Breast epithelium (tissue), 4 donors: ENCODE measurements at regions not wholly inside any gene's neighbourhood (a gene's known extent, or its start where the extent isn't known, plus 50 kb on each side); places are given as distances from the start of the nearest gene placed in this dataset.

ENCODE experiments used
- DNase-seq, 2 donors: peaks; one replicate each; pipeline ENCODE4 v3.0.0-alpha.2; 2019; ENCODE audit warnings: low spot score in 2 of 2
- H3K27ac ChIP-seq, 2 donors: fragments of 200-600 bp; sonication (generic) in 1 of 2; one replicate each; pipeline ENCODE4 v1.5.1; 2016 to 2019; ENCODE audit warnings: mild to moderate bottlenecking in 1 of 2
- H3K27me3 ChIP-seq, 2 donors: fragments of 200-600 bp; sonication (generic) in 1 of 2; one replicate each; pipeline versions ENCODE4 v1.5.1 to v1.6.0; 2017 to 2019; ENCODE audit warnings: control low read depth in 1 of 2, mild to moderate bottlenecking in 1 of 2
- H3K36me3 ChIP-seq: fragments of 200-600 bp; one replicate; pipeline ENCODE4 v1.5.1; 2019
- H3K4me1 ChIP-seq, 2 donors: fragments of 200-600 bp; sonication (generic); one replicate each; pipeline ENCODE4 v1.5.1; 2016 to 2019; ENCODE audit warnings: control low read depth in 1 of 2
- H3K4me3 ChIP-seq, 3 donors: fragments of 200-600 bp; sonication (generic); 1 replicate in 2 of 3; 2 replicates in 1 of 3; pipeline ENCODE4 v1.5.1; 2016 to 2019; ENCODE audit warnings: mild to moderate bottlenecking in 3 of 3, moderate library complexity in 2 of 3
- H3K9me3 ChIP-seq, 2 donors: fragments of 200-600 bp; sonication (generic) in 1 of 2; one replicate each; pipeline ENCODE4 v1.5.1; 2016 to 2019; ENCODE audit warnings: control low read depth in 1 of 2
- POLR2A ChIP-seq: fragments of 450-650 bp; IDR thresholded peaks from one replicate; pipeline ENCODE4 v1.6.1; 2016; ENCODE audit warnings: antibody characterized with exemption, mild to moderate bottlenecking, moderate library complexity
- POLR2AphosphoS5 ChIP-seq, 3 donors: sonication (generic); formaldehyde crosslinking; IDR thresholded peaks; one replicate each; pipeline ENCODE4 v1.6.1; 2017; ENCODE audit warnings: antibody characterized with exemption in 3 of 3
- intact Hi-C: fragments of 100-400 bp; cut with DNase I; formaldehyde crosslinking; loops from one replicate; pipeline ENCODE4 v1.15.1; 2023; ENCODE audit warnings: low total_unique reads
- TF ChIP-seq, protein P1 (sequence below), 3 donors: fragments of 450-650 bp; IDR thresholded peaks; one replicate each; pipeline ENCODE4 v1.5.1; 2016 to 2017; ENCODE audit warnings: antibody characterized with exemption in 3 of 3, mild to moderate bottlenecking in 3 of 3, moderate library complexity in 3 of 3

DNA sequence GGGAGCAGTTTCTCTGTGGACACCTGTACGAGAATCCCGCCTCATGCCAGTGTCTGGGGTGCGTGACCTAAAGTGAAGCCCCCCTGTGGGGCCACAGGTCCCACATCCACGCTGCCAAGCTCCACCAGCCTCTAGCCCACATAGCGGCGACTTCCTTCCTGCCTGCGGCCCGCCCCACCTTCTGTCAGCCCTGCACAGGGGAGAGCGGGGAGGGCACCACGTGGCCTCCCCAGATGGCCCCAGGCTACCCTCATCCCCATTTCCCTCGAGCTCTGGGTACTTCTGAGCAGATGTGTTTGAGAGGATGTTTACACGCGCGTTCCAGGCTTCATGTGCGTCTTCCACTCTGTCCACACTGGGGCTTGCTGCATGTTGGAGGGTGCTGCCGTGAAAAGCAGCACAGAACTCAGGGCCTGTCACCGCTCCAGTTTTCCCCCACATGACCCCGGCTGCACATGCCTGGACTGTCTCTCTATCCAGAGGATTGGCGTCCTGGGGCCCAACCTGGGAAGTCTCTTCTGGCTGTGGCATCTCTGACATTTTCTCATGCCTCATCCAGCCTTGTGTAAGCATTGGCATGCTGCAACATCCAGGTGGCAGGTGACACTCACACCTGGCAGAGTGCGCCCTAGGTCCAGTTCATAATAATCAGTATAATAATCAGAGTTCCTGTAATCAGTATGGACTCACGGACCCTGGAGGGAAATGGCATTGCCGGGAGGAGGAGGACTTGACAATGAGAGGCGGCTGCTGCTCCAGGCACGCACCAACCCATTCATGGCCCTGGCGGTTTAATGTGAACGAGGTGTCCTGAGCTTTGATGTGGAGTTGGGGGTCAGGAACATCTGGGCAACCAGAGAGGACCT lies 146.3 kb upstream of the TWIST2 start:
- peak in 1 of 2 donors; percentile 14 for DNase-seq
- H3K4me1 ChIP-seq: no peaks in the 10 kb centered on the region
- intact Hi-C loops: no loop called here
- H3K4me3 ChIP-seq: no peak overlapping the region
- no peaks in the 10 kb centered on the region for H3K9me3 ChIP-seq
- no peak for TF ChIP-seq POLR2A
- no peak for TF ChIP-seq POLR2AphosphoS5 (IDR thresholded peaks at IDR 0.05)
- TF ChIP-seq, protein P1, sequence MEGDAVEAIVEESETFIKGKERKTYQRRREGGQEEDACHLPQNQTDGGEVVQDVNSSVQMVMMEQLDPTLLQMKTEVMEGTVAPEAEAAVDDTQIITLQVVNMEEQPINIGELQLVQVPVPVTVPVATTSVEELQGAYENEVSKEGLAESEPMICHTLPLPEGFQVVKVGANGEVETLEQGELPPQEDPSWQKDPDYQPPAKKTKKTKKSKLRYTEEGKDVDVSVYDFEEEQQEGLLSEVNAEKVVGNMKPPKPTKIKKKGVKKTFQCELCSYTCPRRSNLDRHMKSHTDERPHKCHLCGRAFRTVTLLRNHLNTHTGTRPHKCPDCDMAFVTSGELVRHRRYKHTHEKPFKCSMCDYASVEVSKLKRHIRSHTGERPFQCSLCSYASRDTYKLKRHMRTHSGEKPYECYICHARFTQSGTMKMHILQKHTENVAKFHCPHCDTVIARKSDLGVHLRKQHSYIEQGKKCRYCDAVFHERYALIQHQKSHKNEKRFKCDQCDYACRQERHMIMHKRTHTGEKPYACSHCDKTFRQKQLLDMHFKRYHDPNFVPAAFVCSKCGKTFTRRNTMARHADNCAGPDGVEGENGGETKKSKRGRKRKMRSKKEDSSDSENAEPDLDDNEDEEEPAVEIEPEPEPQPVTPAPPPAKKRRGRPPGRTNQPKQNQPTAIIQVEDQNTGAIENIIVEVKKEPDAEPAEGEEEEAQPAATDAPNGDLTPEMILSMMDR (IDR thresholded peaks at IDR 0.05): no peak
- no peak overlapping the region for H3K27ac ChIP-seq
- no peaks in the 10 kb centered on the region for H3K27me3 ChIP-seq
- H3K36me3 ChIP-seq: no peaks in the 10 kb centered on the region

DNA sequence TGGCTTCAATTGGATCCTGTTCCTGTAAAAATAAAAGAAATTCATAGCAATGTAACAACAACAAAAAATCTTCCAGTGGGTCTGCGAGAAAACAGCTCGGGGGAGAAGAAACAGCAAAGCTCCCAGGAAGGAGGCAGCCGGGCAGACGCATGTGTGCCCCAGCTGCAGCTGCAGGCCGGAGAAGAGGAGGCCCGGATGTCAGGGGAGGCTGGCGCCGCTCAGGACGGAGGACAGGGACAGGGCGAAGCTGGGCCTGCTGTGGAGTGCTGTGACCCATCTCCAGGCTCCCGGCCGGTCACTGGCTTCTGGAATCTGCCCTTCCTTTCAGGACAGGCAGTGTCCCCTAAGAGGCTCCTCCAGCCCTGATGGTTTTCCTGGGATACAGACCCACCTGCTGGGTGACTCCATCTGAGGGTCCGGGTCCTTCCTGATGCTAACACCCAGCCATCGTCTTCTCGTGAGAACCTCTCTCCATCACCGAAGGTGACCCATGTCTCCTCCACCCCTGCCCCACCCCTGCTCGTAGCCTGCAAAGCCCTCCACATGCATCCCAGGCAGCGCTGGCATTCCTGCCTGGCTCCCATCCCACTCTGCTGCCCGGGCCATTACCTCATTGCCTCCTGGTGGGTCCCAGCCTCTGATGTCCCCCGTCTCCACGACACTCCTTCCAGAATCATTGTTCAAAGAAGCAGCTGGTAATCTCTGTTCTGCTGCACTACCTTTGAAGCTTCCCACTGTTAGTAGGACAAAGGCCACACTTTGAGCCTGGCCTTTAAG lies 145.4 kb upstream of the TWIST2 start:
- no peak overlapping the region for H3K4me3 ChIP-seq
- intact Hi-C loops: no loop called here
- no peaks in the 10 kb centered on the region for H3K36me3 ChIP-seq
- H3K27ac ChIP-seq: no peak overlapping the region
- no peaks in the 10 kb centered on the region for H3K9me3 ChIP-seq
- TF ChIP-seq POLR2AphosphoS5 (IDR thresholded peaks at IDR 0.05) (no peak), POLR2A (no peak)
- TF ChIP-seq, protein P1 (IDR thresholded peaks at IDR 0.05): no peak
- no peaks in the 10 kb centered on the region for H3K4me1 ChIP-seq
- H3K27me3 ChIP-seq: no peaks in the 10 kb centered on the region
- DNase-seq: peak in 1 of 2 donors; percentile 13

DNA sequence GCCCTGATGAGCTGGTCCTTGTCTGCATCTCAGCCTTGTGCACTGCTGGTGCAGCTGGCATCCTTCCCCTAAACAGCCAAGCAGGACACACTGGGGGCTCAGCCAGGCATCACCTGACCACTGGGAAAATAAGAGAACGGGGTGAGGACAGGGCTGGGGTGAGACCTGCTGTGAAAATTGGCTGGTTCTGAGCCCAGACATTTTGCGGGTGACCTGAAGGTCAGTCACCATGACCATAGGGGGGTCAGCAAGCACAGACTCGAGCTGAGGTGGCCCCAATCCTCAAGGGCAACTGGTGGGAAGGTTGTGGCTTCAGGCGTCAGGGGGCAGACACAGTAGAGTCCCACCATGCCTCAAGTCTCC lies 144.9 kb upstream of the TWIST2 start:
- Histone ChIP-seq H3K27me3 (no peaks in the 10 kb centered on the region), H3K27ac (no peak overlapping the region), H3K9me3 (no peaks in the 10 kb centered on the region), H3K4me1 (no peaks in the 10 kb centered on the region), H3K4me3 (no peak overlapping the region), H3K36me3 (no peaks in the 10 kb centered on the region)
- intact Hi-C loops: no loop called here
- DNase-seq: no peak
- TF ChIP-seq, protein P1 (IDR thresholded peaks at IDR 0.05): no peak
- TF ChIP-seq POLR2AphosphoS5 (IDR thresholded peaks at IDR 0.05) (no peak), POLR2A (no peak)

- peak; percentile 5 to 15 for DNase-seq
- Histone ChIP-seq H3K4me3 (no peak overlapping the region), H3K27me3 (no peaks in the 10 kb centered on the region), H3K36me3 (no peaks in the 10 kb centered on the region), H3K4me1 (no peaks in the 10 kb centered on the region), H3K9me3 (no peaks in the 10 kb centered on the region), H3K27ac (no peak overlapping the region)
- TF ChIP-seq, protein P1 (IDR thresholded peaks at IDR 0.05): no peak
- TF ChIP-seq POLR2A: no peak
- no peak for TF ChIP-seq POLR2AphosphoS5 (IDR thresholded peaks at IDR 0.05)
- intact Hi-C loops: no loop called here
Measured at GRCh38 chr2:238703436-238703835, 144.4 kb upstream of the TWIST2 start.
